ENCODE measurements at regions not wholly inside any gene's neighbourhood (a gene's known extent, or its start where the extent isn't known, plus 50 kb on each side); places are given as distances from the start of the nearest gene placed in this dataset.

- TF ChIP-seq CTCF (IDR thresholded peaks at IDR 0.05) (no peak), POLR2A (IDR thresholded peaks at IDR 0.05) (no peak)
Measured at GRCh38 chr10:57679916-57680315, 587.8 kb downstream of the IPMK start.

Data from tibial nerve (tissue), 3 donors.